Adrenal gland (tissue), 5 donors: ENCODE measurements at regions not wholly inside any gene's neighbourhood (a gene's known extent, or its start where the extent isn't known, plus 50 kb on each side); places are given as distances from the start of the nearest gene placed in this dataset.

Experiments used
- POLR2A ChIP-seq, 2 donors: fragments of 450-650 bp; IDR thresholded peaks; one replicate each; pipeline ENCODE4 v1.6.1; 2017; ENCODE audit warnings: antibody characterized with exemption in 2 of 2, mild to moderate bottlenecking in 2 of 2, moderate library complexity in 1 of 2
- TF ChIP-seq, protein P1 (sequence below), 6 experiments: fragments of 450-650 bp in 4 of 6; fragments of 200-600 bp in 2 of 6; sonication (generic) in 1 of 6; IDR thresholded peaks; 1 replicate in 5 of 6; 2 replicates in 1 of 6; pipeline versions ENCODE4 v1.5.1 to v1.8.0; 2016 to 2021; ENCODE audit warnings: antibody characterized with exemption in 6 of 6, mild to moderate bottlenecking in 2 of 6, moderate library complexity in 1 of 6
- donor health status: DM: no; HTN: no; CAD: no.

DNA sequence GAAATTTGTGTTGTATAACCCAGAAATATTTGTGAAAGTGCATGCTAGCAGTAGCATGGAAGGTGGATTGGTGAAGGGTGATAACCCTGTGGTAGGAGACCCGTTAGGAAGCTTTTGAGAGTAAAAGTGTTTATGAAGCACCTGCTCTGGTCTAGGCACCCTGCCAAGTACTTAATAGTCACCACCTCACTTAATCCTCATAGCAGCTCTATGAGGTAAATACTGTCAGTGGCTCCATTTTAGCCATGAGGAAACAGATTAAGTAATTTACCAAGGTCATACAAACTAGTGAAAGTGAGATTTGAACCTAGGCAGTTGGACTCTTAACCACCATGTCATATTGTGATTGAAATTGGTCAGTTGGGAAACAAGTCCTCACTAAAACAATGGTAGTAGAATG lies 66.8 kb downstream of the TET3 start:
- TF ChIP-seq, protein P1, sequence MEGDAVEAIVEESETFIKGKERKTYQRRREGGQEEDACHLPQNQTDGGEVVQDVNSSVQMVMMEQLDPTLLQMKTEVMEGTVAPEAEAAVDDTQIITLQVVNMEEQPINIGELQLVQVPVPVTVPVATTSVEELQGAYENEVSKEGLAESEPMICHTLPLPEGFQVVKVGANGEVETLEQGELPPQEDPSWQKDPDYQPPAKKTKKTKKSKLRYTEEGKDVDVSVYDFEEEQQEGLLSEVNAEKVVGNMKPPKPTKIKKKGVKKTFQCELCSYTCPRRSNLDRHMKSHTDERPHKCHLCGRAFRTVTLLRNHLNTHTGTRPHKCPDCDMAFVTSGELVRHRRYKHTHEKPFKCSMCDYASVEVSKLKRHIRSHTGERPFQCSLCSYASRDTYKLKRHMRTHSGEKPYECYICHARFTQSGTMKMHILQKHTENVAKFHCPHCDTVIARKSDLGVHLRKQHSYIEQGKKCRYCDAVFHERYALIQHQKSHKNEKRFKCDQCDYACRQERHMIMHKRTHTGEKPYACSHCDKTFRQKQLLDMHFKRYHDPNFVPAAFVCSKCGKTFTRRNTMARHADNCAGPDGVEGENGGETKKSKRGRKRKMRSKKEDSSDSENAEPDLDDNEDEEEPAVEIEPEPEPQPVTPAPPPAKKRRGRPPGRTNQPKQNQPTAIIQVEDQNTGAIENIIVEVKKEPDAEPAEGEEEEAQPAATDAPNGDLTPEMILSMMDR (IDR thresholded peaks at IDR 0.05) = no peak
- no peak for TF ChIP-seq POLR2A (IDR thresholded peaks at IDR 0.05)
